AG10803 (cell line): ENCODE measurements at regions not wholly inside any gene's neighbourhood (a gene's known extent, or its start where the extent isn't known, plus 50 kb on each side); places are given as distances from the start of the nearest gene placed in this dataset.

Source experiments
- DNase-seq: peaks from one replicate; pipeline ENCODE4 v3.0.0; 2010; ENCODE audit warnings: low read depth
- H3K4me3 ChIP-seq: 2 replicates; pipeline ENCODE4 v1.5.1; 2011; ENCODE audit warnings: mild to moderate bottlenecking, low read length, control low read depth
- TF ChIP-seq, protein P1 (sequence below): conservative IDR thresholded peaks from 2 replicates; pipeline ENCODE4 v1.5.1; 2011; ENCODE audit warnings: mild to moderate bottlenecking, low read length, control low read depth, inconsistent platforms

DNA sequence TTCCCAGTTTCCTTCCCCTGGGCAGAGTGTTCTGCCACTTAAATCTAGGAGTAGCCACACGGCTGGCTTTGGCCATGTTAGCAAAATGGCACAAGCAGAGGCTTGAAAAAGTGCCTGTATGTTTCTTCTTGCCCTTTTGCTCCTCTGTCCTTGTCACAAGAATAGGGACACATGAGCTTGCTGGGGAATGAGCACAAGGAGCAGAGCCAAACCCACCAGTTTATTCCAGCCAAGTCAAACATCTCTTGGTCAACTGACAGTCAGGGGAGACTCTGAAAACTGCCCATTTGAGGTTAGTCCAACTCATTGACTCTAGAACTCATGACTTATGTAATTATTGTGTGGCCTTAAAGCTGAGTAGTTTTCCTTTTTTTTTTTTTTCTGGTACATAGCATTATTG, 739.7 kb upstream of the FZD8 start:
- TF ChIP-seq, protein P1, sequence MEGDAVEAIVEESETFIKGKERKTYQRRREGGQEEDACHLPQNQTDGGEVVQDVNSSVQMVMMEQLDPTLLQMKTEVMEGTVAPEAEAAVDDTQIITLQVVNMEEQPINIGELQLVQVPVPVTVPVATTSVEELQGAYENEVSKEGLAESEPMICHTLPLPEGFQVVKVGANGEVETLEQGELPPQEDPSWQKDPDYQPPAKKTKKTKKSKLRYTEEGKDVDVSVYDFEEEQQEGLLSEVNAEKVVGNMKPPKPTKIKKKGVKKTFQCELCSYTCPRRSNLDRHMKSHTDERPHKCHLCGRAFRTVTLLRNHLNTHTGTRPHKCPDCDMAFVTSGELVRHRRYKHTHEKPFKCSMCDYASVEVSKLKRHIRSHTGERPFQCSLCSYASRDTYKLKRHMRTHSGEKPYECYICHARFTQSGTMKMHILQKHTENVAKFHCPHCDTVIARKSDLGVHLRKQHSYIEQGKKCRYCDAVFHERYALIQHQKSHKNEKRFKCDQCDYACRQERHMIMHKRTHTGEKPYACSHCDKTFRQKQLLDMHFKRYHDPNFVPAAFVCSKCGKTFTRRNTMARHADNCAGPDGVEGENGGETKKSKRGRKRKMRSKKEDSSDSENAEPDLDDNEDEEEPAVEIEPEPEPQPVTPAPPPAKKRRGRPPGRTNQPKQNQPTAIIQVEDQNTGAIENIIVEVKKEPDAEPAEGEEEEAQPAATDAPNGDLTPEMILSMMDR = no peak
- no peak overlapping the region for H3K4me3 ChIP-seq
- DNase-seq = no peak

- TF ChIP-seq, protein P1 = no peak
- DNase-seq = no peak
- H3K4me3 ChIP-seq = no peak overlapping the region
These were observed 738.4 kb upstream of the FZD8 start for GRCh38 chr10:36380538-36380937.

DNA sequence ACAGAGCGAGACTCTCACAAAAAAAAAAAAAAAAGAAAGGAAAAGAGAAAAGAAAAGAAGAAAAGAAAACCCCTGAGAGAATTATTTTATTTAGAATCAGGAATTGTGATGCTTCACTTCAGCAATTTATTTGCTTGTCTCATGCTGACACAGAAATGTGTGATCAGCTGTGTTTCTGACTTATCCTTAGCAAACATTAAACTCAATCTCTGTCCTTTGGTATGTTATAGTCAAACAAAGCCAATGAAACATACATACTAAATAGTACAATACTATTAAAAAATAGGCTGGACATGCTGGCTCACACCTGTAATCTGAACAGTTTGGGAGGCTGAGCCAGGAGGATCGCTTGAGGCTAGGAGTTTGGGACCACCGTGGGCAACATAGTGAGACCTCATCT, 733.0 kb upstream of the FZD8 start:
- TF ChIP-seq, protein P1 = no peak
- no peak overlapping the region for H3K4me3 ChIP-seq
- DNase-seq = no peak

- DNase-seq = no peak
- no peak overlapping the region for H3K4me3 ChIP-seq
- TF ChIP-seq, protein P1 = no peak
These were observed 731.5 kb upstream of the FZD8 start for GRCh38 chr10:36373424-36374096.

DNA sequence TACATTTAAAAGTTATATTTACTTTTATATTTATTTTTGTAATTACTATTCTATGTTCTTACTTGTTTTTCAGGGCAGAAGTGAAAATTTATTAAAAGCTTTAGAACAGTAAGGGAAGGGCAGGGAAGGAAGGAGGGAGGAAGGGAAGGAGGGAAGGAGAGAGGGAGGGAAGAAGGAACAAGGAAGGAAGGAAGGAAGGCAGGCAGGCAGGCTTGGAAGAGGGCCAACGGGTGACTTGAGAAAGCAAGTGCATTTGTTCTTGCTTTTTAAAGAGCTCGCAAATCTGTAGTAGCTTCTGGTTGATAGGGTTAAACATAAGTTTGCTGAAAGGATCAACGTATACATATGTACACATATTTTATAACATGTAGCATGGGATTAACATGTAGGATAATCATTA, 725.3 kb upstream of the FZD8 start:
- DNase-seq = no peak
- TF ChIP-seq, protein P1 = no peak
- no peak overlapping the region for H3K4me3 ChIP-seq

GRCh38 chr10:36366843-36367242, 724.7 kb upstream of the FZD8 start:
- H3K4me3 ChIP-seq = no peak overlapping the region
- no peak for DNase-seq
- TF ChIP-seq, protein P1 = no peak

DNA sequence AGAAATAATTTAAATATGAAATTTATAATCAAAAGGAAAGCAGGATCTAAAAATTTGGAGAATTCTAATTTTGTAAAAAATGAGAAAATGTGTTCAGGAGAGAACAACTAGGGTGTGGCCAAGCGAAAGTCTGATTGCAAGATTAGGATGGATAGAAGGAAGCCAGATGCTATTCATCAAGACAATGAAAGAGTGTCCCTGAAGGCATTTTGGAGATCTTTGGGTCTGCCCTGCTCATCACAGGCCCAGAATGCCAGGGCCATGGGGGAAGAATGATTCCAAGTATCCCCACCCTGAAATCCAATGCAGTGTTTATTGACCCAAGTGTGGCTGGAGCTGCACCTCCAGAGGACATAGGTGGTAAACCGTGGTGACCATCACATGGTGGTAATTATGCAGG, 724.0 kb upstream of the FZD8 start:
- DNase-seq = no peak
- TF ChIP-seq, protein P1 = no peak
- no peak overlapping the region for H3K4me3 ChIP-seq
